HG02571 (cell line): ENCODE measurements at regions not wholly inside any gene's neighbourhood (a gene's known extent, or its start where the extent isn't known, plus 50 kb on each side); places are given as distances from the start of the nearest gene placed in this dataset.

Experiments
- ATAC-seq: cut with Tn5 transposase; IDR thresholded peaks from one replicate; pipeline ENCODE4 v1.9.1; 2021; ENCODE audit warnings: mild to moderate bottlenecking, moderate library complexity; ENCODE audit not compliant: unreplicated experiment

GRCh38 chr13:32905063-32905863, 111.0 kb upstream of the KL start:
- peak; percentile 83 for ATAC-seq

DNA sequence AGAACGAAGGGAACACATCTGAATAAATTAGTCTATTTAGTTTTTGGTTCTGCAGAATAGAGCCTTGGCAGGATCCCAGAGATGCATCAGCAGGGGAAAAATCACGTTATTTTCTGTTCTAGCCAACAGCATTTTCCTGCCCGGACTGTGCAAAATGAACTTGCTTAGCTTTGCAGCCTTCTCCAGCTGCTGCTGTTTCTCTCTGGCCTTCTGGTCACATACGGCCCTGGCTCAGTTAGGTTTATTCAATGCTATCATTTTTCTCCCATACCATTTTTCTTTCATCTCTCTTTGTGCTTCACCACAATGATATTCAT, 110.4 kb upstream of the KL start:
- ATAC-seq, result peak; percentile 17

- no peak for ATAC-seq
Observed at GRCh38 chr13:32907211-32907610, 109.0 kb upstream of the KL start.

DNA sequence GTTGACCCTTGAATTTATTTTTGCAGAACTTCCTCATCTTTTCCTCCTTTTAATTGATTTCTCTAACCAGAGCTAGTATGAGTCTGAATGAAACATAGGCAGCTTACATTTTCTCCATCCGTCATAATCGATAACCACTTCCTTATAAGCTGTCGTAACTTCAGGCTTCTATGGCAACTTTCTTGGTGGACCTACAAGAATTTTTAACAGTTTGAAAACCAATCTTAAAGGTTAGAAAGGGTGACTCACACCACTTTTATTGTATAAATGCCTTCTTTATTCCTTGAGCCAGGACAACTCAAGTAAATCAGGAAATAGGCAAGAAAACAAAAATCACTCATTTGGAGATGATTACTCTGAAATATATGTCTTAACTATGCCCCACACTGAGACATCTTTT, 105.7 kb upstream of the KL start:
- no peak for ATAC-seq

- ATAC-seq, result no peak
Observed at GRCh38 chr13:32911506-32911905, 104.7 kb upstream of the KL start.

DNA sequence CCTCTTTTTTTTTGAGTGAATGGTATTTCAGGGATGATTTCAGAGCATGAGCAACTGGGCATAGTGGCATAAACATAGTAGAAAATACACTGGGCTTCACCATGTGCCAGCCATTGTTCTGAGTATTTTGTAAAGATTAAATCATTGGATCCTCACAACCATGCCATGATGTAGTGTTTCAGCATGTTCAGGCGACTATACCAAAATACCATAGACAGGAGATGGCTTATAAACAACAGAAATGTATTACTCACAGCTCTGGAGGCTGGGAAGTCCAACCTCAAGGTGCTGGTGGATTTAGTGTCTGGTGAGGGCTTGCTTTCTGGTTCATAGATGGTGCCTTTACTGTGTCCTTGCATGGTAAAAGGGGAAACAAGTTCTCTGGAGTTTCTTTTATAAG, 101.5 kb upstream of the KL start:
- ATAC-seq, result no peak

- ATAC-seq, result no peak
Observed at GRCh38 chr13:32917504-32917903, 98.7 kb upstream of the KL start.

DNA sequence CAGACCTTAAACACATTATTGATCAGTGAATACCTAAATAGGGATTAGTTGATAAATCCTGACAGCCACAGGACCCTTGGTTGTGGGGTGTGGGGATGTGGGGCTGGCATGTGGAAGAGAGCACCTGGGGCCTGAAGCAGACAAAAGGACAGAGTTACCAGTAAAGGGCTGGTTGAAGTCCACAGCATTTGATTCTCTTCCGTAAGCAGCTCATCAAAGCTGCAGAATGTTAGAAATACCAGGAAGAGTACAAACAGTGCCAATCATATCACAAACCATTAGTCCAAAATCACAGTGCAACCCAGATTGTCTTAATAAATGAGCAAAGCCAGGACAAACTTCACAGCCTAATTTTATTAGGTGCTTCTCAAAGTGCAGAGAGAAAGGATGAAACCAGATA, 92.5 kb upstream of the KL start:
- ATAC-seq, result no peak

- ATAC-seq, result no peak
Observed at GRCh38 chr13:32924886-32925285, 91.3 kb upstream of the KL start.

- ATAC-seq, result no peak
Observed at GRCh38 chr13:32925506-32925905, 90.7 kb upstream of the KL start.

- ATAC-seq, result no peak
Observed at GRCh38 chr13:32932376-32932775, 83.8 kb upstream of the KL start.

GRCh38 chr13:32936716-32937115, 79.5 kb upstream of the KL start:
- no peak for ATAC-seq

DNA sequence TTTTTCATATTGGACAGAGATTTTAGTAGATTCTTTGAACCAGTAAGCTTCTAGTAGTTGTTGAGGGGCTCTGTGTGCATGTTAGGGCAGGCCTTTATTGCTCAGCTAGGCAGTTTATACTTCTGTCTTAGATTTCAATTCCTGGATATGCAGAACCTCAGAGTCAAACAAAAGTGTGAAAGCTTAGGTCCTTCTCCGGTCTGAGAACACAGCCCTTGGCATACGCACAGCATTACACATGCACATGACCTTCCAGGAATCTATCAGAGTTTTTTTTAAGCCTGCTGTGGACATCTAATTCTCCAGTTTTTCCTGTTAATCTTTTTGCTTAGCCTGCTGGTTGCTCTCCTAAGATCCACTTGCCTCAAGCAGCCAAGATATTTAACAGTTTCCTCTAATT, 77.9 kb upstream of the KL start:
- ATAC-seq, result no peak

DNA sequence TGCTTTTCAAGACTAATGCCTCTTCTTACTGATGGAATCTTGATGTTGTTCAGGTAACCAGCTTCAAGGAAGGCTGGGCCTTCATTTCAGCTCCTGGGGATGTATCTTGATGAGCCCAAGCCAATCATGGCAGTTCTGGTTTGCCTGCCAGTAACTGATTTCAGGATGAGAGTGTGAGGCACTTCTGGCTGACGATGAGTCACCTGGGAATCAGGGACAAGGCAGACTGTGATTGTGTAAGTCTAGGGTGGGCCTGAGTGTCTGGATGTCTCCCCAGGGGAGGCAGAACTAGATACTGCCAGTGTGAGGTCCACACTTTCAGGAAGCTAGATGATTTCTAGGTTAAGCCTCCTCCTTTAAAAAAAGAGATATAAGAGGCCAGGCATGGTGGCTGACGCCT, 77.3 kb upstream of the KL start:
- ATAC-seq, result no peak

- ATAC-seq, result no peak
Observed at GRCh38 chr13:32940601-32941000, 75.6 kb upstream of the KL start.

DNA sequence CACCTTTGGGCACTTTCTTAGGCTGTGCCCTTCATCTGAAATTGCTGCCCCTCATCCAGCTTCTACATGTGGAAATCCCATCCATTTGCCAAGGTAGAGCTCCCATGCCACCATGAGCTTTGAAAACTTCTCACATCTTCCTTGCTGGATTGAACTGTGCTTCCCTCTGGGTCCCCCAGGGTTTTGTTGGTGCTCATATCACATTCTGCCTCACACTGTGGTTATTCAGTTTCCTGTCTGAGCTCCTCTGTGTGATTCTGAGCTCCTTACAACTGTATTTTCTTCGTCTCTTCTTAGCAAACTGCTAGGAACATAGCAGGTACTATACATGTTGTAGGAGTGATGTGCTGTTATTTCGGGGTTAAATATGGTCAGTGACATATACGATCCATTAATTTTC, 74.9 kb upstream of the KL start:
- ATAC-seq, result no peak

DNA sequence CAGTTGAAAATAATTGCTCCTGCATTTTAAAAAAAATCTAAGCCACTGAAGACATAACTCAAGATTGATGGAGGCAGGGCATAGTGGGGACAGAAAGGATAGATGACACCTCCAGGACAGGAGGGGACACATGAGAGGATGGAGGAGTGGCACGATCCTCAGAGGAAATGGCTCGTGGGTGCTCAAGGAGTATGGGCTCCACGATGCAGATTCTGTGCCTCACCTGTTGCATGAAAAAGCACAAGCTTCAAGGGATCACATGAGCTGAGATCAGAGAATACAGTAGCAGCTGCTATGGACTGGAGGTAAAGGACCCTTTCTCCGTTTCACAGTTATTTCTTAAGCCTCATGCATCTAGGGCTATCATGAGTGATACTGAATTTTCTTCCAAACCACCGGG, 69.7 kb upstream of the KL start:
- no peak for ATAC-seq

GRCh38 chr13:32947411-32948276, 68.6 kb upstream of the KL start:
- no peak for ATAC-seq

DNA sequence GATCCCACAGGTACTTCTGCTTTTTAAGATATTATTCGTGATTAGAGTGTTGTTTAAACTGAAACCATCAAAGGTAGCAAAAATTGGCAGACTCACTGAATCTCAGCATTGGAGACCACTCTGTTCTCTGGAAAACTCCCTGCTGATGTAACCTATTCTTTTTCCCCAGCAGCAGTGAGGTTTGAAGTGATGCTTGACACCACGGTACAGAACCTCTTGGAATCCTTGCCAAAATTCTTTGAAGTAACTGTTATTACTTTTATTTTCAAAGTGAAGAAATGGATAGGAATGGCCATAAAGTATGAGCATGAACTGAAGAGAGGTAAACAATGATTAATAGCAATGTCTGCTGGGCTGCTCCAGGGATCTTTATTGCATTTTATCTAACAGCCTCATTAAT, 66.4 kb upstream of the KL start:
- ATAC-seq, result no peak

- no peak for ATAC-seq
Observed at GRCh38 chr13:32951580-32951979, 64.6 kb upstream of the KL start.

DNA sequence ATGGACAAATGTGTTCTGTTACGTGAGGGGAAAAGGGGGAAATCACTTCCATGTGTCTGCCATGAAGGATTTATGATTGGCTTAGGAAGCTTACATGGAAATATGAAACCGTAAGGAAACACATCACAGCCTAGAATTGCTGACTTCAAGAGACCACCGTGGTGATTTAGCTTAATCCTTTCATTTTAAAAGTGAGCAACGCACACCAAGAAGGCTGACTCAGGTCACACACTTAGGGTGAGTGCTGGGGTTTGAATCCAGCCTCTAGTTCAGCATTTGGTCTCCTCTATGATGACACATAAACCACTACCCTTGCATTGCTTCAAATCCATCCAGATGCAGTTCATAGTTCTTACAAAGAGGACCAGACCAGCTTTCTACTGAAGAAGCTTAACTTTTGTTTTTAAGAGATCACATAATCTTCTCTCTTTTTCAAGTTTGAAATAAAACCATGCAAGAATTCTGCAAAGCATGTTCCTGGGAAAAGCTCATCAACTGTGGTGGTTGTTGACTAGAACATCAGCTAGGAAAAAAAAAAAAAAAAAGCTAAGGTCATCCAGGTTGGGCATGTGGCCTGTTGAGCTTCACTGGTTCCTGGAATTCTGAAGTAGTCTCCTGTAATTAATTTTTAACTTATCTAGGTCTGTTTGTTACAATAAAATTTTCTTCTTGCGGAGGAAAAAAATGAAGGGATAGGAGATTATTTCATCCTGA, 60.2 kb upstream of the KL start:
- no peak for ATAC-seq

GRCh38 chr13:32956595-32956933, 59.7 kb upstream of the KL start:
- ATAC-seq, result no peak
